Bronchial epithelial cell (primary cell): ENCODE measurements at regions not wholly inside any gene's neighbourhood (a gene's known extent, or its start where the extent isn't known, plus 50 kb on each side); places are given as distances from the start of the nearest gene placed in this dataset.

Experiments used
- DNase-seq: peaks from one replicate; pipeline ENCODE4 v3.0.0-alpha.2; 2010; ENCODE audit warnings: low read depth
- FAIRE-seq: peaks from 2 replicates; lab custom pipeline; 2011; peaks lifted over from hg19 to GRCh38; lab: Jason Lieb, UNC
- H3K27me3 ChIP-seq: 2 replicates; pipeline ENCODE4 v1.5.1; 2011; ENCODE audit warnings: low read length; ENCODE audit not compliant: control insufficient read depth, insufficient read depth
- H3K36me3 ChIP-seq: 2 replicates; pipeline ENCODE4 v1.5.1; 2011; ENCODE audit warnings: low read length; ENCODE audit not compliant: control insufficient read depth, insufficient read depth
- H3K4me3 ChIP-seq: 2 replicates; pipeline ENCODE4 v1.5.1; 2011; ENCODE audit warnings: mild to moderate bottlenecking, low read depth, low read length, control low read depth
- TF ChIP-seq, protein P1 (sequence below): IDR thresholded peaks from 2 replicates; pipeline ENCODE4 v1.5.1; 2011; ENCODE audit warnings: mild to moderate bottlenecking, moderate library complexity, low read length, control low read depth, inconsistent platforms; ENCODE audit not compliant: insufficient read depth, severe bottlenecking

DNA sequence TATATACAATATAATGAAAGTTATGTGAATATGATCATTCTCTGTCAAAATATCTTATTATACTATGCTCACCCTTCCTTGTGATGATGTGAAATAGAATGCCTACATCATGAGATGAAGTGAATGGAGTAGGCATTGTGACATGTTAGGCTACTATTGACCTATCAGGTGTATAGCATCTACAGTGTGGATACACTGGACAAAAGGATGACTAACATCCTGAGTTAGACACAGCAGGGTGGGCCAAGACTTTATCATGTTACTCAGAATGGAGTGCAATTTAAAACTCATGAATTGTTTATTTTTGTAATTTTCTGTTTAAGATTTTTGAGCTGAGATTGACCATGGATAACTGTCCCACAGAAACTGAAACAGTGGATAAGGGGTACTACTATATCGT is 53.4 kb upstream of the NAV3 start:
- Histone ChIP-seq H3K36me3 (no peaks in the 10 kb centered on the region), H3K27me3 (no peaks in the 10 kb centered on the region), H3K4me3 (no peak overlapping the region)
- TF ChIP-seq, protein P1, sequence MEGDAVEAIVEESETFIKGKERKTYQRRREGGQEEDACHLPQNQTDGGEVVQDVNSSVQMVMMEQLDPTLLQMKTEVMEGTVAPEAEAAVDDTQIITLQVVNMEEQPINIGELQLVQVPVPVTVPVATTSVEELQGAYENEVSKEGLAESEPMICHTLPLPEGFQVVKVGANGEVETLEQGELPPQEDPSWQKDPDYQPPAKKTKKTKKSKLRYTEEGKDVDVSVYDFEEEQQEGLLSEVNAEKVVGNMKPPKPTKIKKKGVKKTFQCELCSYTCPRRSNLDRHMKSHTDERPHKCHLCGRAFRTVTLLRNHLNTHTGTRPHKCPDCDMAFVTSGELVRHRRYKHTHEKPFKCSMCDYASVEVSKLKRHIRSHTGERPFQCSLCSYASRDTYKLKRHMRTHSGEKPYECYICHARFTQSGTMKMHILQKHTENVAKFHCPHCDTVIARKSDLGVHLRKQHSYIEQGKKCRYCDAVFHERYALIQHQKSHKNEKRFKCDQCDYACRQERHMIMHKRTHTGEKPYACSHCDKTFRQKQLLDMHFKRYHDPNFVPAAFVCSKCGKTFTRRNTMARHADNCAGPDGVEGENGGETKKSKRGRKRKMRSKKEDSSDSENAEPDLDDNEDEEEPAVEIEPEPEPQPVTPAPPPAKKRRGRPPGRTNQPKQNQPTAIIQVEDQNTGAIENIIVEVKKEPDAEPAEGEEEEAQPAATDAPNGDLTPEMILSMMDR: no peak
- DNase-seq: peak; percentile 22
- FAIRE-seq: no peak

- TF ChIP-seq, protein P1: no peak
- FAIRE-seq (no peak), DNase-seq (no peak)
- Histone ChIP-seq H3K36me3 (no peaks in the 10 kb centered on the region), H3K4me3 (no peak overlapping the region), H3K27me3 (peaks cover 2% of the 10 kb centered on the region)
These were observed 55.9 kb upstream of the NAV3 start for GRCh38 chr12:77774761-77775160.

GRCh38 chr12:77772676-77773298 is 57.9 kb upstream of the NAV3 start:
- peaks cover 2% of the 10 kb centered on the region for H3K27me3 ChIP-seq
- no peak overlapping the region for H3K4me3 ChIP-seq
- TF ChIP-seq, protein P1: no peak
- FAIRE-seq (no peak), DNase-seq (no peak)
- H3K36me3 ChIP-seq: no peaks in the 10 kb centered on the region

DNA sequence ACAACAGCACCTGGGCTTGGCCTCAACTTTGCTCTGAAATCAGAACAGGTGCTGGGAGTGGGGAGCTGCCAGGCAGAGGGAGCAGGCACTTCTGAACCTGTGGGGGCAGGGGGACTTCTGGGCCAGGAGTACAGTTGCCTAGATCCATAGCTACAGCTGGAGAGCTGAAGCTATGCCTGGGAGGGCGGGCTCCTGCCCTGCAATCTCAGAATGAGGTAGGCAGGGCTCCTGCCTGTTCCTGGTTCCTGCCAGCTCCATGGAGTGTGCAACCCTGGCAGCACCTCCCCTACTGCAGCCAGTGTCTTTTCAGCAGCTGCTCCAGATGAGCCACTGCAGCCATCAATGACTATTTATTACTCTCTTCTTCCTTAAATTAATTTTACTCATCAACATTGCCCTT is 62.1 kb upstream of the NAV3 start:
- DNase-seq: no peak
- TF ChIP-seq, protein P1: no peak
- Histone ChIP-seq H3K4me3 (no peak overlapping the region), H3K27me3 (peaks cover 2% of the 10 kb centered on the region), H3K36me3 (no peaks in the 10 kb centered on the region)
- FAIRE-seq: no peak

- no peak for DNase-seq
- peaks cover 2% of the 10 kb centered on the region for H3K27me3 ChIP-seq
- TF ChIP-seq, protein P1: no peak
- H3K4me3 ChIP-seq: no peak overlapping the region
- no peaks in the 10 kb centered on the region for H3K36me3 ChIP-seq
- no peak for FAIRE-seq
These were observed 62.8 kb upstream of the NAV3 start for GRCh38 chr12:77767756-77768343.
